Heart left ventricle (tissue), 13 donors: ENCODE measurements at regions not wholly inside any gene's neighbourhood (a gene's known extent, or its start where the extent isn't known, plus 50 kb on each side); places are given as distances from the start of the nearest gene placed in this dataset.

Source experiments
- CTCF ChIP-seq, 12 donors: fragments of 200-600 bp; sonication (generic) in 4 of 12; IDR thresholded peaks; one replicate each; pipeline versions ENCODE4 v1.5.0 to v1.8.0; 2018 to 2022; ENCODE audit warnings: antibody characterized with exemption in 12 of 12, mild to moderate bottlenecking in 5 of 12
- POLR2A ChIP-seq, 2 donors: fragments of 450-650 bp; IDR thresholded peaks; one replicate each; pipeline ENCODE4 v1.6.1; 2017; ENCODE audit warnings: antibody characterized with exemption in 2 of 2, mild to moderate bottlenecking in 2 of 2, moderate library complexity in 2 of 2
- donor health status: ischemic (EF 13 %, LVEDD 7.1; RV severe dilation, severe dysfunction).
- donor health status: DM: no; HTN: yes; CAD: no.
- donor health status: DM: no; HTN: no; CAD: no.
- donor health status: ischemic (EF 25% LVEDD 6.9; RV normal size, moderate dysfunction).
- donor health status: ischemic (EF 25% LVEDD 5.7; RV mildly dilated, moderate dysfunction).
- donor health status: ischemic (EF 35%, LVEDD 5.7; RV mildly dilated, moderate dysfunction).
- donor health status: nonischemic (EF 11% LVEDD 7.7; RV severe dilation, severe dysfunction).
- donor health status: DM: yes; HTN: yes; CAD: no.
- donor health status: PGD.
- donor health status: ischemic (EF 29% LVEDD 5.4; RV normal size, mild dysfunction).
- donor health status: nonischemic (EF 23%, LVEDD 6.1; RV moderate dilation, normal function).

GRCh38 chr7:121466455-121466854 is 70.3 kb upstream of the FAM3C start:
- no peak for TF ChIP-seq POLR2A (IDR thresholded peaks at IDR 0.05)
- TF ChIP-seq CTCF (IDR thresholded peaks at IDR 0.05): no peak
